Inflammatory macrophage treated with lipopolysaccharide for 1 hour (primary cell): ENCODE measurements at regions not wholly inside any gene's neighbourhood (a gene's known extent, or its start where the extent isn't known, plus 50 kb on each side); places are given as distances from the start of the nearest gene placed in this dataset.
"Not testable (repeated sequence)": the region's sequence is repeated elsewhere in the genome, so short reads cannot be mapped to it uniquely, and the experiment has no call there.

Experiments
- DNase-seq, 2 donors: peaks; one replicate each; pipeline ENCODE4 v3.0.0-alpha.2; 2020 to 2022

DNA sequence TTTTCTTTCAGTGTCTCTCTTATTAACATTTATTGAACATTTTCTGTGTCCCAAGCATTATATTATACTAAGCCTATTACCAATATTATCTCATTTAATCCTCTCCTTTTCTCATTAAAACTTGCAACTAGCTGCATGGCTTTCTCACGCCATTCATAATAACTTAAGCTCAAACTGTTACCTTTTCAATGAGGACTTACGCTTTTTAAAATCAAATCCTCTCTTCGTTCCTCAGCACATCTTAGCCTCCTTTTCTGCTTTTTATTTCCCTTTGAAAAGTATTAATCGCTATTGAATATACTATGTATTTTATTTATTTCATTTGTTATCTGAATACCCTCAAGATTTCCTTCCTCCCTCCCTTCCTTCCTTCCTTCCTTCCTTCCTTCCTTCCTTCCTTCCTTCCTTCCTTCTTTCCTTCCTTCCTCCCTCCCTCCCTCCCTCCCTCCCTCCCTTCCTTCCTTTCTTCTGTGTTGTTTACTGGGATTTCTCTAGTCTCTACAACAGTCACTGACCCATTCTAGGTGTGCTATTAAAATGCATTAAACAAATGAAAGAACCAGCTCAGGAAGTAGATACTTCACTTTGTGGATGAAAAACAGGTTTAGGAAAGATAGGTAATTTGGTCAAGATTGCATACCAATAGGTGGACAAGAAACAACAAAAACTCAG is 294.1 kb upstream of the TUT7 start:
- DNase-seq = no peak

DNA sequence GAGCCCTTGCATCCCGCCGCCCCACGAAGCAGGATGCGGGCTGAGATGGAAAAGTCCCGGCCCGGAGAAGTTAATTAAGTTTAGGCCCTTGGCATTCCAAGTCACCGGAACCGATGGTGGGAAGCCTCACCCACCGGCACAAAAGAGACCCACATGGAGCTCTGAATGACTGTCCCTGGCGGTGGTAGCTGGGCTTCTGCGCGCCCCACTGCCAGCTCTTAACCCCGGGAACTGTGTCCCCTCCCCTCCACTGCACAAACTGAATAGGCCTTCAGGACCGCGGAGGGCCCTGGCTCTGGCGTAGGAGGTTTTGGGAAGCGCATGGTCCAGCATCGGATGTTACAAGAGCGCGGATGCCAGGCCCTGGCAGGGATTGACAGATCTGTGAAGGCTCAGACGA is 291.1 kb upstream of the TUT7 start:
- DNase-seq = no peak

DNA sequence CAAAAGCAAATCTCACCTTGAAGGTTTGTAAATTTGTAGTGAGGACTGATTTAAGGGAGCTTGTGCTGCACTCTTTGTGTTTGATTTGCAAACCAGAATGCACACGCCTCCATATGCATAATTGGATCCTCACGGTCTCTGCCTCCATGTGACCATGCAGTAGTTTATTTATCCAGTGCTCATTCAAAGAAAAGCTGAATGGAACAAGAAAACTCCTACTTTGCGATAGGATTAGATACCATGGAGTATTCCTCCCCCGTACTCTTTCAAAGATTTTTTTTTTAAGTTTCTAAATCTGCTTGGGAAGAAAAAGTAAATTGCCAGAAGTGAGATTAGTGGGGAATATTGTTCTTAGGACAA is 290.4 kb upstream of the TUT7 start:
- no peak for DNase-seq

DNA sequence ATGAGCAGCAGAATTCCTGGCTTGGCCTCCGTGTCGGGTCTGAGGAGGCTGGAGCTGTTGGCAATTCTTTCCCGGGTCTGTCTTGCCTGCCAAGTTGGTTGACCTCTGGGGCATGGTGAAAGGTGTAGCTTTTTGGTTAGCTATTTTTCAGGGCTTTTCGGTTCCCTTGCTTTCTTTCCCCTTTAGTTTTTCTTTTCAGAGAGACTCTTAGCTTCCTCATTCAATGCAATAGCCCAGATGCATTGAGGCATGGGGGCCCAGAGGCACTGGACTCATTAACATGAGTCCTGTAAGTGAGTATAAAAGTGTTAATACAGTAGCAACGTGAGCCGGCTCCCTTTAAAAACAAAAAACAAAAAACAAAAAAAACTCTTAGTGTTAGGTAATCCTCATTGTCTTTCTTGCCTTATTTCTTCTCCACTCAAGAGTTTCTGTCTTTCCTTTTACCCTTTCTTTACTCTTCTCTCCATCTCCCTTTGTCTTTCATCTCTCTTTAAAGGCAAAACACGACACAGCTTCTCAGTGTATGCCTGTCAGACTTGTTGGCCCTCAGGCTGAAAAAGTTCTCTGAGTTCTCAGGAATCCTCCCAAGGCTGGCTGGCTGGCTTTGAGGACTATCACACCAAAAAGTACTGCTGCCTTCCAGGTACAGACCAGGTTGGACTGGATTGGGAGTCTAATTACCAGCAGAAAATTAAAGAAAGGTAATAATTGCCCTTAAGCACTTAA is 289.9 kb upstream of the TUT7 start:
- no peak for DNase-seq

DNA sequence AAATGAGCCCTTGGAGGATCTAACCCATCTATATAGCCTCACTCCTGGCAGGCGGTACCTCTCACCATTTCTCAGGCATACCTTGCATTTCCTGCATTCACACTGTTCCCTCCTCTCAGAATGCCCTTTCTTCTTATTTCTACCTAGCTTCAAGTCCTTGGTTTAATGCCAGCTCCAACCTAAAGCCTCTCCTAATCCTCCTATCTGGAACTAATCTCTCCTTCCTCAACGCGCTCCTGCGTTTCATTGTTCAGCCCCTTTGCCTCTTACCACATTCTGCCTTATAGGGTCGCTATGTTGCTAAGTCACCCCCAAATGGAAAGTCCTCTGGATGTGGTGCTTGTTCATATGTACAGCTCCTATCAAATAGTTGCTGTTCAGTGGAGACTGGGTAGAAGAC is 288.5 kb upstream of the TUT7 start:
- no peak for DNase-seq

DNA sequence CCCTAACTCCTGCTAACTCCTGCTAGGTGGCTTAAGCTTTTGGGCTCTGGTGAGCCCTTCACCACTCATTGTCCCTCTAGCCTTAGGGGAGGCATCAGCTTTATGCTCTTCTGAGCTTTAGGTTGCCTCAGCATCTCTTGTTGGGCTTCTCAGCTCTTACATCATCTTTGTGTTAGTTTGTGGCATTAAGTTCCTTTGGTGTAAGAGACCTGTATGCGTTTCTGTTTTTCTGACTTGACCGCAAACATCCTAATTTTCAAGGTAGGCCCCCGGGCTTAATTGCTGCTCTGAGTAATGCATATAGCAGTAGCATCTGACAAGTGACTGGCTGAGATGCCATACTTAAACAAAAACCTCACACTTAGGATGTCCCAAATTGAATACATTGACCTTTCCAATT is 287.8 kb upstream of the TUT7 start:
- DNase-seq = no peak

DNA sequence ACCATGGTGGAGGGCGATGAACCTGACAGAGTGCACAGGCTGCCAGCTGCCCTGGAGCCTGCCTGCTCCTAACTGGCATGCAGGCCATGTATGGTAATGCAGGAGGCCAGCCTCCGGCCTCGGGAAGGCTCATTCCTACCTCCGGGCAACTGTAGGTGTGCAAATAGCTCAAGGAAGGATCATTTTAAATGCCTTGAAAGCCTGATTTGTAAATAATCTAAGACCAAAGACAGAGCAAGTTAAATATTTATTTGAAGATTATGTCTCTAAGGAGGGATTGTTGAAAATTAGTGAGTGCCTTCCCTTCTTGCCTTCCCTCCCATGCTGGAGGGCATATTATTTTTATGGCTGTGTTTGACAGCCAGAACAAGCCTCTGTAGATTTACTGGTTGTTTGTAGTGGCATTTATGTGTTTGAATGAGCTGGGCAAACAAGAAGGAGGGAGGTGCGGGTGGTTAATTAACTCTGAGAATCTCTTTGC is 285.7 kb upstream of the TUT7 start:
- no peak for DNase-seq

DNA sequence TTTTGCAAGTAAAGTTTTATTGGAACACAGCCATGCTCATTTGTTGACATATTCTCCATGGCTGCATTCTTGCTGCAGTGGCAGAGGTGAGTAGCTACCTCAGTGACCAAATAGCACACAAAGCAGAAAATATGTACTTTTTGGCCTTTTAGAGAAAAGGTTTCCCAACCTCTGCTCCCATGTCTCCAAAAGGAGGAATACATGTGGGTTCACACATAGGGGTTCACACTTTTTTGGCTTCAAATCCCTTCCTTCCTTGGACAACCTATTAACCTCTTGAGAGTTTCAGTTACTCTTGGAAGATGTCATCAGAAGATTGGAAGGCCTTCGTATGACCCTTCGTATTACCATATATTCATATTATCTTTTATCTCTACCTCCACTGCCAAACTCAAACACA is 285.1 kb upstream of the TUT7 start:
- DNase-seq = no peak

DNA sequence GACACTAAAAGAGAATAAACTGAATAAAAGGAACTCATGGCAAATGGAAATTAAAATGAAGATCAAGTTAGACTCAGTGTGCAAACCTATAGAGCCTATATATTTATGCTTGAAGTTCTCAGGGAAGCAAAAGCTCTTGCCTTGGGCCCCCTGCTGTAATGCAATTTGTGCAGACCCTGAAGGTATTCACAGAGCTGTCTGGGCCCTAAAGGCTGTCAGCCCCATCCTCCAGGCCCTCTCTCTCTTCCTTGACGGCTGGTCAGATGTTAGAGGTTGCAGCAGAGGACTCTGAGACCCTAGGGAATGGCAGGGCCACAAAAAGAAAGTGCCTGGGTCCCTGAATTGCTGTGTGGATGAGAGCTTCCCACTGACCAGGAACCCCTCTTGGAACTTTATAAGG is 283.9 kb upstream of the TUT7 start:
- DNase-seq = no peak

DNA sequence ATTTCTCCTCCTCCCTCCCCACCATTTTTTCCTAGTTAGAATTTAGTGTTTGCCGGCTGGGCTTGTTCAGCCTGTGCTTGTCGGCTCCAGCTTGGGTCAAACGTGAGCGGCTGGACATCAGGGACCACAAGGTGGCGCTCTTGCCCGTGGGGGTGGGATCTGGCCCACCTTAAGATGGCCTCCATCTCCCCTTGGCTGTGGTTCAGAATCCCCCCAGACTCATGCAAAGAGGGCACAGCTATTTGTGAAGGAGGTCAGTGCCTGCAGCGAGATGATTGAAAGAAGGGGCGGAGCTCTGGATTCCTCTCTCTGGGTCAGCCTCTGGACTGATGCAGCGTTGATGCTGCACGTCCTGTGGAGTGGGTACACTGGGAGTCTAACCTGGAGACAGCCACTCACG is 283.3 kb upstream of the TUT7 start:
- DNase-seq = peak; percentile 2 to 47

DNA sequence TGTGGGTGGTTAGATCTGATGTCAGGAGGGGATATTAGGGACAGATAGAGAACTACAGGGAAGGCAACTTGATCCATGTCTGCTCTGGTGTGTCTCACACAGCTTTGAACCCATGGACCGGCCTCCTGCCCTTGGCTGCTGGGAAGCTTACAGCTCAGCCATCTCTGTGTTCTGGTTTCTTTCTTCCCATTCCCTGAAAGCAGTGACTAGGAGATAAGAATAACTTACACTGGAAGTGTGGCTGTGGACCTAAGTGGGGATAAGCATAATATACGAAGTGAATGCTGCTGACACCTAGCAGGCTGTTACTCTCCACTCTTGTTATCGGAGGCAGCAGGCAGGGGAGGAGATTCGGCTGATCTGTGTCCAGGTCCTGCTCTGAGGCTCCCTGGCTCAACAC is 282.3 kb upstream of the TUT7 start:
- no peak for DNase-seq

DNA sequence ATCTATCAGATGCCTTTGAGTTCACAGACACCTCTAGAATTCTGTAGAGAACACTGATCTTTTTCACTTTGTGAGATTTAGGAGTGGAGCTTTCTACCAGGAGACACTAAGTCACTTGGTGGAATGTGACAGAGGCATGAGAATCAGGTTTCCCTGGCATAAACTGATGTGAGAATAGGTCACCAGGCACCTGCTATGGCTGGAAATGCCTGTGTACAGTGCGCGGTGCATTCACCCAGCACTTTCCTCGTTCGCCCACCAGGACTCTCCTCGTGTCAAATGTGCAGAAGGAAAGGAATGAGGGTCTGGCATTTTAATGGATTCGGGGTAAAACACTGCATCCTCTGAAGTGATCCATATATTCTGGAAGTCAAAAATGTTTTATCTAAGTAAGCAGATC is 281.8 kb upstream of the TUT7 start:
- DNase-seq = no peak

DNA sequence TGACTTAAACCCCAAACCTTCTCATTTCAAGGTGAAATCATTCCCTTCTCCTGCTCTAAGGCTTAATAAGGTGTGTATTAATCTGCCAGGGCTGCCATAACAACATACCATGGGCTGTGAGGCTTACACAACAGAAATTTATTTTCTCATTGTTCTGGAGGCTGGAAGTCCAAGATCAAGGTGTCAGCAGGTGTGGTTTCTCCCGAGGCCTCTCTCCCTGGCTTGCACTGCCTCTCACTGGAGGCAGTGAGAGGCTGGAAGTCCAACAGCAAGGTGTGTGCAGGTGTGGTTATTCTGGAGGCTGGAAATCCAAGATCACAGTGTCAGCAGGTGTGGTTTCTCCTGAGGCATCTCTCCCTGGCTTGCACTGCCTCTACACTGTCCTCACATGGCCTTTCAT is 280.3 kb upstream of the TUT7 start:
- DNase-seq = no peak

DNA sequence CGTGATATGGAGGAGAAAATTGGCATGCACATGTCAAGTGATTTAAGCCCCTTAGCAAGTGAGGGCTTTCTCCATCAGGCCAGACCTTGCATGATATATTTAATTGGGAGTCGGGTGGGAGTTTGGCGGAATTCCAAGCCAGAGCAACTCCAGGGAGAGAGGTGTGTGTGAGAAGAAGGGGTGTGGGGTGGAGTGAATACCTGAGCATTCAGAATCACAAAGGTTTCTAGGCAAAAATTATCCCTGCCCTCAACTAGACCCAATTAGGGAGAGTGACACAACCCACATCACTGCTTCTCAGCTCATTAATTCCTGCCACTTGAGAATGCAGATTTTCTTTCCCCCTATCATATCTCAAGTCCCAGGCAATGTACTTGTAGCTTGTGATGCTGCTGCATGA is 279.7 kb upstream of the TUT7 start:
- no peak for DNase-seq

DNA sequence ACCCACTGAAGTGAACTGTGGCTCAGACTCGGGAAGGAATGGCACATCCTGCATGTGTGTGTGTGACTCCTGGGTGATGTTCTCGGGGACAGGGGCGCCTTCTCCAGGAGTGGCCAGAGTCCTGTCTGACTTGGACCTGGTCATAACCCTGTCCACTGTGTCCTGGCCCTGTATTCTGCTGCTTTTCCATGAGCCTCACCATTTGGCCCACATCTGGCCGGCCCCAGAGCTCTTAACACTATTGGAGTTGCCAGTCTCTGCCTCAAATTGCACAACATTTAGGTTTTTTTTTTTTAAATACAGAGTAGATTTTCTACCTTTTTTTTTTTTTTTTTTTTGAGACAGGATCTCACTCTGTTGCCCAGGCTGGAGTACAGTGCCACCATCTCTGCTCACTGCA is 278.3 kb upstream of the TUT7 start:
- DNase-seq = no peak

DNA sequence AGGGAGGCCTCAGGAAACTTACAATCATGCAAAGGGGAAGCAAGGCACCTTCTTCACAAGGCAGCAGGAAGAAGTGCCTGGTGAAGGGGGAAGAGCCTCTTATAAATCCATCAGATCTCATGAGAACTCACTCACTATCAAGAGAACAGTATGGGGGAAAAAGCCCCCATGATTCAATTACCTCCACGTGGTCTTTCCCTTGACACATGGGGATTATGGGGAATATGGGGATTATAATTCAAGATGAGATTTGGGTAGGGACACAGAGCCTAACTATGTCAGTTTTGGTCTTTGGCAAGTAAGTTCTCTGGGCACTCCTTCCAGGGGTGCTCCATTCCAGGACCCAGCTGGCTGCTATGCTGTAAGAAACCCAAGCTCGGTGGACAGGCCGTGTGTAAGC is 275.3 kb upstream of the TUT7 start:
- DNase-seq = no peak

DNA sequence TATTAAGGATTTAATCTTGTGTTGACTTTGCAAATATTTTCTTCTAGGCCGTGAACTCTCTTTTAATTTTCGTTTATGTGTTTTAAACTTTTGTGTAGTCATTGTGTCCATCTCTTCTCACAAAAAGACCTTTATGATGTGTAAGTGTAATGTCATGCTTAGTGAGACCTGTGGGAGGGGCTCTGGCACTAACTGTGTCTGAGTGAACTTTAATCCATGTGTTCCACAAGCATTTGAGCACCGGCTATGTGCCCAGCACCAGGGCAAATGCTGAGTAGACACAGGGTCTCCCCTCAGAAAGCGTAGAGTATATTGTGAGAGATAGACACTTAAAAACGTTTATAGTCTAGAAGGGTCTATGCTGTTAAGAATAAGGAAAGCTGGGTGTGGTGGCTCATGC is 272.6 kb upstream of the TUT7 start:
- DNase-seq = no peak

DNA sequence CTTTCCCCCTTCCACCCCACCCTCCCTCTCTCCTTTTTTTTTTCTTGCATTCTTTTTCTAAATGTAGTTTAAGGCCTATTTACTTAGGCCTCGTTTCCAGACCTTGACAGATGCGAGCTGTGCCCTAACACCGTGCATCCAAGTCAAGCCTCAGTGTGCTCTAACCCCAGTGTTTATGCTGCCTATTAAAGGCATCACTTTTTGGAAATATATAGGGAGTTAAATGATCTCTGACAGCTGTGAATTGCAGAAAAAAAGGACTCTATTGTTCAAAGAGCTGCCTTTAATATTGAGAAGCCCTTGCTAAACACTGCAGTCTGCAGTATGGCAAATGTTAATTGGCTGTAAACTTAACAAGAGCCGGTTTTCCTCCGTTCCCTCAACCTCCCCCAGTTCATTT is 270.4 kb upstream of the TUT7 start:
- no peak for DNase-seq

DNA sequence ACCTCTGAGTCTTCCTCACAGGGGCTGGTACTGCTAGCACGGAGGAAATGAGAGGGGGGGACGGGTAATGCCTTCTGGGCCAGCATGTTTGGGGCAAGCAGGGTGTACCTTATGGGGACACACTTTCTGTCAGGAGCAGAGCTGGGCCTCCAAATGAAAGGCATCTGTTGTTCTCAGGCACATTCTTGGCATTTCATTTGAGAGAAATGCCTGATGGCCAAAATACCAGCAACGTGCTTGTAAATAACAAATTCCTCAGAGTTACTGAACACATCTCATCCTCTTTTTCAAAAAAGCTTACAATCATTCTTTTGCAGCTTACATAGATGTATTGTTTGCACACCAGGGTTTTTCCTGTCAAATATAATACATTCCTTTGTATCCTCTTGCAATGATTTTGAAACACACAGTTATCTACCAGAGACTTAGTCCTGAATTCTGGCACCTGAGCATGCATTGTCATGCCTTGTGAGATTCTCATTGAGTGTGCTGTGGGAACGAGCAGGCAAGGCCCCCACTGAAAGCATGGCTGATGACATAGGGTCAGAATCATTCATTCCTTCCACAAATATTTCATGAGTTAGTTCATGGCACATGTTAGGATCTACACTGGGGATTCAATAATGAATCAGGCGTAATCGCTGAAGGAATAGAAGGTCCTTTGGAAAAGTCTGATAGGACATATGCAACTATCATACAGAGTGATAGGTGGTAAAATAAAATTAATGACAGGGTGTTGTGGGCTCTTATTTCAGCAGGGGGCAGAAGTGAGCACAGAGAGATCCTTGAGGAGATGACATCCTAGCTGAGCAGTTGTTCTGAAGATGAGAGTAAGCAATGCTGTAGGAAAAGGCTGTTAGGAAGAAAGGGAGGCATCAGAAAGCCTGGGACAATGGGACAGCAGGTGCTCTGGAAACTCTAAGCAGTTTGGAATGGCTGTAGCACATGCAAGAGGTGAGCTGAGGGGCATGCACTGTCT is 260.9 kb upstream of the TUT7 start:
- peak; percentile 5 to 61 for DNase-seq

DNA sequence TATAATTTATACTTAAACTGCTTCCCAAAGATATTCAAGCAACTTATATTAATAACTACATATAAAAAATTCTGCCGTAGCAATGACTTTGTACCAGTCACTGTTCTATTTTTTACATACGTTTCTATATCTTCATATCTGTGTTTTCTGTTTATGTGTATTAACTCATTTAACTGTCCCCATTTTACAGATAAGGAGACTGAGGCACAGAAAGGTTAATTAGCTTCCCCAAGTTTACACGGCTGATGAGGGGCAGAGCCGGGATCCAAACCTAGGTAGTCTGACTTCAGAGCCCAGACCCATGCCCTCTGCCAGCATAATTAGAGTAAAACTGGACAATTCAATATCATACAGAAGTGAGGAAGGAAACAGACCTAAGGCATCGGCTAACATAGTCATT is 259.7 kb upstream of the TUT7 start:
- DNase-seq = no peak

DNA sequence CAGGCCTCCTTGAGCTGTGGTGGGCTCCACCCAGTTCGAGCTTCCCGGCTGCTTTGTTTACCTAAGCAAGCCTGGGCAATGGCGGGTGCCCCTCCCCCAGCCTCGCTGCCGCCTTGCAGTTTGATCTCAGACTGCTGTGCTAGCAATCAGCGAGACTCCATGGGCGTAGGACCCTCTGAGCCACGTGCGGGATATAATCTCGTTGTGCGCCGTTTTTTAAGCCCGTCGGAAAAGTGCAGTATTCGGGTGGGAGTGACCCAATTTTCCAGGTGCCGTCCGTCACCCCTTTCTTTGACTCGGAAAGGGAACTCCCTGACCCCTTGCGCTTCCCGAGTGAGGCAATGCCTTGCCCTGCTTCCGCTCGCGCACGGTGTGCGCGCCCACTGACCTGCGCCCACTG is 257.3 kb upstream of the TUT7 start:
- DNase-seq = not testable (repeated sequence)

DNA sequence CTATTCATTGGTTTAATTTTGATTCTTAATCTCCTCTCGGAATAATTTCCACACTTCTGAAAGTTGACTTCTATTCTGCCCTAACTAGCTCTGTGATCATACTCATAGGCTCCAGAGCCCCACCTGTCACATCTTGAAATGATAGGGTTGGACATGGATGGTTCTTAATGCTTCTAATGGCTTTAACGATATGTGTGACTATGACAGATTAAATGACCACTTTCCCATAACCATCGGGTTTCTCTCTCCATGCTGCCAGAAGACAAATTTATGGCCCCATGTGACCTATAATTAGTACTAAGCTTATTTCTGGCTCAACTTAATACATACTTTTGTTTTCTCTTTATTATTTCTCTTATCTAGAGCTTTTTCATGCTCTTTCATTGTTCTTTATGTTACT is 251.1 kb upstream of the TUT7 start:
- DNase-seq = no peak

DNA sequence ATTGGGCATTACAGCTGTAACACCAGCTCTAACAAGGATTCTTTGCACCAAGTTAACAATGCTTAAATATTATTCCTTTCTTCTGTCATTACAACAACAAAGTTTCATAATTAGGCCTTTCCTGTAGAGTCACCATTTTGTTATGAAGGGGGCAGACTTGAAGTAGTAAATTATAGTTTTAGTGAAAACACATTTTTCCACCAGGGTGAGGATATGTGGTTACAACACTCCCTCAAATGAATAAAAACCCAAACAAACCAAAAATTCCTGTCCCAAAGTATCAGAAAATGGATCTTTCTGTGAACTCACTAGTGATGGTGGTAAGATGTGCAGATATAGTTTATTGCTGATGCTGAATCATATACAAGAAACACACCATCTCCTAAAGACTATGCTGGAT is 250.5 kb upstream of the TUT7 start:
- no peak for DNase-seq

DNA sequence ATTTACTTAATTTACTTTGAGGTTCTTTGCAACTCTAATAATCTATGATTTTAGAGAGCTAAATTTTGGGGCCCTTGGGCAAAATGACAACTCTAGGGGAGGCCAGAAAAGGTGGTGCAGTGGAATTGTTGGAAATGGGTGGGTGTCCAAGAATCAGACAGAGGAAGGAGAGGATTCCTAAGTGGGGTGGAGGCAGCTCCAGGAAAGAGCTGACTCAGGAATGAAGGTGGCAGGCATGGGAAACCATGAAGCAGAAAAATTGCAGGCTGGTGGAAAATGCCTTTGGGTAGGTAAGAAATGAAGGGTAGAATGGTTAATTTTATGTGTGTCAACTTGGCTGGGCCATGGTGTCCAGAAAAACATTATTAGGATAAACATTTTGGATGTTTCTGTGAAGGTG is 248.5 kb upstream of the TUT7 start:
- DNase-seq = no peak
